ENCODE measurements at regions not wholly inside any gene's neighbourhood (a gene's known extent, or its start where the extent isn't known, plus 50 kb on each side); places are given as distances from the start of the nearest gene placed in this dataset.

- H3K23me2 ChIP-seq (ENCODE audit: low read depth, low read length), result no peaks in the 10 kb centered on the region
- H2AK5ac ChIP-seq (ENCODE audit: low read depth, low read length), result no peak overlapping the region
- FAIRE-seq (no peak), DNase-seq (ENCODE audit: low read depth in 1 of 2, low spot score in 2 of 2) (no peak)
- no peak overlapping the region for H4K5ac ChIP-seq (ENCODE audit: insufficient read length, low read depth, low read length)
- no peak overlapping the region for H4K8ac ChIP-seq (ENCODE audit: extremely low read depth, insufficient read depth, low read length)
- H2BK20ac ChIP-seq (ENCODE audit: low read length), result no peak overlapping the region
- WGBS, 2 experiments (ENCODE audit: extremely low coverage in 1 of 2, insufficient coverage in 1 of 2, insufficient read length in 1 of 2, insufficient replicate concordance in 2 of 2, low coverage in 1 of 2, low lambda C conversion rate in 2 of 2, missing lambda C conversion rate in 1 of 2), result 82% methylated on average over 3 of the region's 3 CpGs; no CpG with 5 or more reads in 1 of the 2 experiments
- CTCF ChIA-PET (ENCODE audit: partially characterized antibody), result no interaction called here
- no peak overlapping the region for H4K91ac ChIP-seq (replicated peaks; ENCODE audit: insufficient read length, low read length)
- no peak overlapping the region for H3K9ac ChIP-seq (replicated peaks in 1 of 4; ENCODE audit: extremely low read depth in 1 of 4, low read depth in 3 of 4, low read length in 3 of 4)
- H3K4me2 ChIP-seq (ENCODE audit: insufficient read depth in 1 of 2, low read depth in 2 of 2, low read length in 2 of 2), result no peak overlapping the region
- H4K20me1 ChIP-seq (replicated peaks in 1 of 2; ENCODE audit: control insufficient read depth in 1 of 2, insufficient read depth in 2 of 2, low read length in 2 of 2), result no peaks in the 10 kb centered on the region
- no peak overlapping the region for H2BK12ac ChIP-seq (ENCODE audit: low read depth, low read length)
- H3K56ac ChIP-seq (replicated peaks; ENCODE audit: insufficient read length, low read depth, low read length), result no peak overlapping the region
- no peak overlapping the region for H3K14ac ChIP-seq (ENCODE audit: insufficient read length)
- no peak overlapping the region for H2AFZ ChIP-seq (ENCODE audit: low read length)
- no peak overlapping the region for H2BK5ac ChIP-seq (ENCODE audit: low read depth, low read length)
- no peak overlapping the region for H3K4me3 ChIP-seq (ENCODE audit: extremely low read depth in 1 of 4, insufficient read depth in 2 of 4, low read depth in 3 of 4, low read length in 4 of 4)
- no peaks in the 10 kb centered on the region for H3K79me1 ChIP-seq (ENCODE audit: low read depth, low read length)
- H3K27ac ChIP-seq (ENCODE audit: low read depth, low read length), result no peak overlapping the region
- TF ChIP-seq SRF (IDR thresholded peaks at IDR 0.05; ENCODE audit: low read depth, low read length), result no peak
- TF ChIP-seq RFX5 (IDR thresholded peaks at IDR 0.05; ENCODE audit: borderline replicate concordance, low read depth, low read length), result no peak
- no peak for TF ChIP-seq NRF1 (IDR thresholded peaks at IDR 0.05; ENCODE audit: low read depth, low read length)
- no peak for TF ChIP-seq RNF2 (IDR thresholded peaks at IDR 0.05; ENCODE audit: borderline replicate concordance, low read depth, low read length, missing control alignments, poor library complexity, severe bottlenecking)
- no peak for TF ChIP-seq FOSL1 (IDR thresholded peaks at IDR 0.05; ENCODE audit: insufficient read depth, low read depth, low read length)
- TF ChIP-seq USF2 (IDR thresholded peaks at IDR 0.05; ENCODE audit: low read length), result no peak
- no peak for TF ChIP-seq BACH1 (IDR thresholded peaks at IDR 0.05; ENCODE audit: low read length)
- H2BK15ac ChIP-seq (ENCODE audit: low read length), result no peak overlapping the region
- no peaks in the 10 kb centered on the region for H3K36me3 ChIP-seq (ENCODE audit: control insufficient read depth in 2 of 4, insufficient read depth in 4 of 4, low read length in 3 of 4)
- POLR2A ChIA-PET (ENCODE audit: partially characterized antibody), result no interaction called here
- H3K18ac ChIP-seq (ENCODE audit: extremely low read depth, low read length), result no peak overlapping the region
- H3K9me3 ChIP-seq (ENCODE audit: insufficient read depth in 2 of 2, low read depth in 1 of 2, low read length in 1 of 2), result no peaks in the 10 kb centered on the region
- H3K79me2 ChIP-seq (ENCODE audit: control insufficient read depth in 1 of 2, insufficient read depth in 2 of 2, low read length in 2 of 2), result no peaks in the 10 kb centered on the region
- H3K27me3 ChIP-seq (replicated peaks in 1 of 4; ENCODE audit: control insufficient read depth in 3 of 4, extremely low read depth in 1 of 4, insufficient read depth in 3 of 4, low read length in 3 of 4), result no peaks in the 10 kb centered on the region; a peak in 1 of 7 replicates
- no peaks in the 10 kb centered on the region for H3K4me1 ChIP-seq (replicated peaks in 1 of 4; ENCODE audit: control insufficient read depth in 3 of 4, insufficient read depth in 4 of 4, low read length in 3 of 4)
- no peak overlapping the region for H3K4ac ChIP-seq (replicated peaks; ENCODE audit: insufficient read length, low read depth, low read length)
- no peak overlapping the region for H2BK120ac ChIP-seq (replicated peaks; ENCODE audit: low read depth, low read length)
- no peak overlapping the region for H3K23ac ChIP-seq (ENCODE audit: insufficient read length)
Measured at GRCh38 chr14:58739674-58740073, 101.9 kb downstream of the DACT1 start.
